HEK293 (cell line): ENCODE measurements at regions not wholly inside any gene's neighbourhood (a gene's known extent, or its start where the extent isn't known, plus 50 kb on each side); places are given as distances from the start of the nearest gene placed in this dataset.

Experiments
- HOXC10 ChIP-seq: sonication (generic); formaldehyde crosslinking; IDR thresholded peaks from 2 replicates; pipeline ENCODE4 v1.8.1; 2023; ENCODE audit warnings: mild to moderate bottlenecking, missing genetic modification reagents
- ZNF626 ChIP-seq: fragments of 450-650 bp; sonication (Bioruptor Pico); formaldehyde crosslinking; IDR thresholded peaks from 2 replicates; pipeline ENCODE4 v1.5.1; 2018; ENCODE audit warnings: missing biosample characterization, missing genetic modification characterization, inconsistent platforms
- TF ChIP-seq, protein P1 (sequence below): fragments of 450-650 bp; formaldehyde crosslinking; IDR thresholded peaks from 2 replicates; pipeline ENCODE4 v1.5.1; 2016; ENCODE audit warnings: missing biosample characterization, missing genetic modification characterization, low read depth
- TF ChIP-seq, protein P2 (sequence below): fragments of 450-650 bp; formaldehyde crosslinking; IDR thresholded peaks from 2 replicates; pipeline ENCODE4 v1.5.1; 2016; ENCODE audit warnings: missing biosample characterization, missing genetic modification characterization

DNA sequence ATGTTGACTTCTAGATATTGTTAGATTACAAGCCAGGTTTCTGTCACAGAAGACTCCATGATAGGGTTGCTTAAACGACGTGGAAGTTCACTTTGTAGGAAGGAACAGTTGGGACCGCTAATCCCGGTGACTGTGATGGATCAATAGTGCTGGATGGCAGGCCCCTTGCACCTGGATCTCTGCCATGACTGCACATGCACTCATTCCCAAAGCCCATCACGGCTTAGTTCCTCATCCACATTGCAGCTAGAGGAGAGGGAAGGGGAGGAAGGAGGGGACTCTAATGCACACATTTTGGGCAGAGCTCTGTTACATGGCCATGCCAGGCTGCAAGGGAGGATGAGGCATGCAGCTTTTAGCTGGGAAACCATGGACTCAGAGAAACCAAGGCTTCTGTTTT is 773.7 kb upstream of the RAB6C start:
- TF ChIP-seq, protein P1, sequence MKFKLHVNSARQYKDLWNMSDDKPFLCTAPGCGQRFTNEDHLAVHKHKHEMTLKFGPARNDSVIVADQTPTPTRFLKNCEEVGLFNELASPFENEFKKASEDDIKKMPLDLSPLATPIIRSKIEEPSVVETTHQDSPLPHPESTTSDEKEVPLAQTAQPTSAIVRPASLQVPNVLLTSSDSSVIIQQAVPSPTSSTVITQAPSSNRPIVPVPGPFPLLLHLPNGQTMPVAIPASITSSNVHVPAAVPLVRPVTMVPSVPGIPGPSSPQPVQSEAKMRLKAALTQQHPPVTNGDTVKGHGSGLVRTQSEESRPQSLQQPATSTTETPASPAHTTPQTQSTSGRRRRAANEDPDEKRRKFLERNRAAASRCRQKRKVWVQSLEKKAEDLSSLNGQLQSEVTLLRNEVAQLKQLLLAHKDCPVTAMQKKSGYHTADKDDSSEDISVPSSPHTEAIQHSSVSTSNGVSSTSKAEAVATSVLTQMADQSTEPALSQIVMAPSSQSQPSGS (tag by site-specific recombination), result no peak
- TF ChIP-seq, protein P2, sequence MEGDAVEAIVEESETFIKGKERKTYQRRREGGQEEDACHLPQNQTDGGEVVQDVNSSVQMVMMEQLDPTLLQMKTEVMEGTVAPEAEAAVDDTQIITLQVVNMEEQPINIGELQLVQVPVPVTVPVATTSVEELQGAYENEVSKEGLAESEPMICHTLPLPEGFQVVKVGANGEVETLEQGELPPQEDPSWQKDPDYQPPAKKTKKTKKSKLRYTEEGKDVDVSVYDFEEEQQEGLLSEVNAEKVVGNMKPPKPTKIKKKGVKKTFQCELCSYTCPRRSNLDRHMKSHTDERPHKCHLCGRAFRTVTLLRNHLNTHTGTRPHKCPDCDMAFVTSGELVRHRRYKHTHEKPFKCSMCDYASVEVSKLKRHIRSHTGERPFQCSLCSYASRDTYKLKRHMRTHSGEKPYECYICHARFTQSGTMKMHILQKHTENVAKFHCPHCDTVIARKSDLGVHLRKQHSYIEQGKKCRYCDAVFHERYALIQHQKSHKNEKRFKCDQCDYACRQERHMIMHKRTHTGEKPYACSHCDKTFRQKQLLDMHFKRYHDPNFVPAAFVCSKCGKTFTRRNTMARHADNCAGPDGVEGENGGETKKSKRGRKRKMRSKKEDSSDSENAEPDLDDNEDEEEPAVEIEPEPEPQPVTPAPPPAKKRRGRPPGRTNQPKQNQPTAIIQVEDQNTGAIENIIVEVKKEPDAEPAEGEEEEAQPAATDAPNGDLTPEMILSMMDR (tag by site-specific recombination), result no peak
- TF ChIP-seq HOXC10 (no peak), ZNF626 (tag by site-specific recombination) (no peak)
